ENCODE measurements at regions not wholly inside any gene's neighbourhood (a gene's known extent, or its start where the extent isn't known, plus 50 kb on each side); places are given as distances from the start of the nearest gene placed in this dataset.

- CTCF ChIA-PET: no interaction called here
Measured at GRCh38 chr6:120804612-120805011, 529.7 kb downstream of the TBC1D32 start.

DNA sequence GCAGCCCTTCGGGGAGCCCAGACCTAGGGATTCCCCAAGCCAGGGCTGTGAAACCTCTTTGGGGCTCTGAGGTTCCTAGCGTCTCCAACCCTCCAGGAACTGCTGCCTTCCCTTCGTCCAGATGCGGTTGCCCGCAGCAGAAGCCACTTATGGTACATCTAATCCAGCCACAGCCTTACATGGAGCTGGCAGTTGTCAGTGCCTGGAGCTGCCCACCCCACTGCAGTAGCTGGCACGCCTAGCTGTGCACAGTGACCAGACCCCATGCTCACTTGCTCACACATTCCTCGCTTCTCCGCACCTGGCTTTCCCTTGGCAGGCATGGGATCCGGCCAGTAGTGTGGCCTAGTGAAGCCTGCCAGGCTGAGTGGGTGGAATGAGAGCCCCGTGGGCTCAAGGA lies 547.6 kb downstream of the TBC1D32 start:
- Histone ChIP-seq H3K9ac (no peak overlapping the region), H3K27me3 (ENCODE audit: insufficient read depth) (no peaks in the 10 kb centered on the region), H3K9me3 (no peaks in the 10 kb centered on the region), H2AFZ (ENCODE audit: low read depth) (no peak overlapping the region), H3K4me1 (ENCODE audit: control insufficient read depth in 1 of 2, insufficient read depth in 2 of 2, low read depth in 1 of 2, low read length in 1 of 2) (no peaks in the 10 kb centered on the region), H3K4me3 (ENCODE audit: low read depth in 2 of 2, low read length in 1 of 2) (no peak overlapping the region), H4K20me1 (ENCODE audit: insufficient read depth) (no peaks in the 10 kb centered on the region), H3K27ac (ENCODE audit: low read depth in 2 of 2, low read length in 1 of 2) (no peak overlapping the region), H3F3A (replicated peaks; ENCODE audit: insufficient read depth) (no peaks in the 10 kb centered on the region), H3K36me3 (replicated peaks in 1 of 2; ENCODE audit: control insufficient read depth in 1 of 2, insufficient read depth in 2 of 2, low read length in 1 of 2) (no peaks in the 10 kb centered on the region), H3K9me2 (no peaks in the 10 kb centered on the region; the same call in 1 of the 2 replicates), H3K4me2 (no peak overlapping the region), H3K79me2 (ENCODE audit: insufficient read depth) (no peaks in the 10 kb centered on the region)
- POLR2A ChIA-PET: no interaction called here
- CTCF ChIA-PET: no interaction called here
- 44% methylated on average over 5 of the region's 10 CpGs for WGBS (ENCODE audit: low lambda C conversion rate)
- no peak for DNase-seq
- TF ChIP-seq TCF12 (IDR thresholded peaks at IDR 0.05) (no peak), SMC3 (IDR thresholded peaks at IDR 0.05; ENCODE audit: low read depth, low read length) (no peak), EP300 (IDR thresholded peaks at IDR 0.05; ENCODE audit: borderline replicate concordance in 1 of 2, low read depth in 1 of 2, low read length in 1 of 2) (no peak), FOXM1 (IDR thresholded peaks at IDR 0.05; ENCODE audit: low read depth) (no peak)
- TF ChIP-seq, protein P1, sequence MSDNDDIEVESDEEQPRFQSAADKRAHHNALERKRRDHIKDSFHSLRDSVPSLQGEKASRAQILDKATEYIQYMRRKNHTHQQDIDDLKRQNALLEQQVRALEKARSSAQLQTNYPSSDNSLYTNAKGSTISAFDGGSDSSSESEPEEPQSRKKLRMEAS (IDR thresholded peaks at IDR 0.05; ENCODE audit: low read depth): no peak

More at GRCh38 chr6:120804612-120805011, 529.7 kb downstream of the TBC1D32 start:
- H3K9me2 ChIP-seq: no peaks in the 10 kb centered on the region
- no peaks in the 10 kb centered on the region for H3K27me3 ChIP-seq (ENCODE audit: insufficient read depth)
- TF ChIP-seq POLR2AphosphoS5 (IDR thresholded peaks at IDR 0.05; ENCODE audit: low read depth, low read length) (no peak), YY1 (IDR thresholded peaks at IDR 0.05; ENCODE audit: low read depth) (no peak), NRF1 (IDR thresholded peaks at IDR 0.05; ENCODE audit: low read depth, low read length) (no peak), REST (IDR thresholded peaks at IDR 0.05; ENCODE audit: low read depth, low read length) (no peak), USF1 (IDR thresholded peaks at IDR 0.05; ENCODE audit: borderline replicate concordance, low read depth) (no peak), MXI1 (IDR thresholded peaks at IDR 0.05; ENCODE audit: low read depth, low read length) (no peak)
- H3K9ac ChIP-seq: no peak overlapping the region
- 47% methylated on average over 2 of the region's 2 CpGs for WGBS (ENCODE audit: low lambda C conversion rate)
- H3K79me2 ChIP-seq (ENCODE audit: insufficient read depth): no peaks in the 10 kb centered on the region
- DNase-seq: no peak
- H3K9me3 ChIP-seq: no peaks in the 10 kb centered on the region
- no peak overlapping the region for H2AFZ ChIP-seq (ENCODE audit: low read depth)
- H3F3A ChIP-seq (replicated peaks; ENCODE audit: insufficient read depth): peaks cover 5% of the 10 kb centered on the region
- POLR2A ChIA-PET: no interaction called here
- H3K4me3 ChIP-seq (ENCODE audit: low read depth in 2 of 2, low read length in 1 of 2): no peak overlapping the region
- H3K27ac ChIP-seq (ENCODE audit: low read depth in 2 of 2, low read length in 1 of 2): no peak overlapping the region
- H4K20me1 ChIP-seq (ENCODE audit: insufficient read depth): no peaks in the 10 kb centered on the region
- H3K4me2 ChIP-seq: no peak overlapping the region
- no peaks in the 10 kb centered on the region for H3K36me3 ChIP-seq (replicated peaks in 1 of 2; ENCODE audit: control insufficient read depth in 1 of 2, insufficient read depth in 2 of 2, low read length in 1 of 2)
- H3K4me1 ChIP-seq (ENCODE audit: control insufficient read depth in 1 of 2, insufficient read depth in 2 of 2, low read depth in 1 of 2, low read length in 1 of 2): no peaks in the 10 kb centered on the region
